Suprapubic skin (tissue), 4 donors: ENCODE measurements at regions not wholly inside any gene's neighbourhood (a gene's known extent, or its start where the extent isn't known, plus 50 kb on each side); places are given as distances from the start of the nearest gene placed in this dataset.

Source experiments
- CTCF ChIP-seq, 2 donors: fragments of 200-600 bp in 1 of 2; fragments of 450-650 bp in 1 of 2; sonication (generic) in 1 of 2; IDR thresholded peaks; one replicate each; pipeline ENCODE4 v1.5.1; 2016 to 2019; ENCODE audit warnings: antibody characterized with exemption in 2 of 2, mild to moderate bottlenecking in 1 of 2, moderate library complexity in 1 of 2
- EP300 ChIP-seq: sonication (generic); formaldehyde crosslinking; IDR thresholded peaks from one replicate; pipeline ENCODE4 v1.6.1; 2017; ENCODE audit warnings: antibody characterized with exemption
- POLR2A ChIP-seq, 2 donors: fragments of 450-650 bp; IDR thresholded peaks; one replicate each; pipeline ENCODE4 v1.6.1; 2017; ENCODE audit warnings: antibody characterized with exemption in 2 of 2, mild to moderate bottlenecking in 2 of 2, moderate library complexity in 2 of 2
- POLR2AphosphoS5 ChIP-seq, 3 donors: sonication (generic); formaldehyde crosslinking; IDR thresholded peaks; one replicate each; pipeline ENCODE4 v1.6.1; 2017; ENCODE audit warnings: antibody characterized with exemption in 3 of 3

- TF ChIP-seq CTCF (IDR thresholded peaks at IDR 0.05) (no peak), EP300 (no peak), POLR2A (IDR thresholded peaks at IDR 0.05) (no peak), POLR2AphosphoS5 (IDR thresholded peaks at IDR 0.05) (no peak)
These were observed 219.6 kb upstream of the CHD6 start for GRCh38 chr20:41837669-41838224.
